C1 segment of cervical spinal cord (tissue), 14 donors: ENCODE measurements at regions not wholly inside any gene's neighbourhood (a gene's known extent, or its start where the extent isn't known, plus 50 kb on each side); places are given as distances from the start of the nearest gene placed in this dataset.

Experiments used
- DNase-seq, 14 donors: peaks; one replicate each; lab custom pipeline; 2025; lab: John Stamatoyannopoulos, UW

GRCh38 chr2:12057436-12058166, 311.2 kb downstream of the LPIN1 start:
- peak in 1 of 14 donors; percentile 46 for DNase-seq

DNA sequence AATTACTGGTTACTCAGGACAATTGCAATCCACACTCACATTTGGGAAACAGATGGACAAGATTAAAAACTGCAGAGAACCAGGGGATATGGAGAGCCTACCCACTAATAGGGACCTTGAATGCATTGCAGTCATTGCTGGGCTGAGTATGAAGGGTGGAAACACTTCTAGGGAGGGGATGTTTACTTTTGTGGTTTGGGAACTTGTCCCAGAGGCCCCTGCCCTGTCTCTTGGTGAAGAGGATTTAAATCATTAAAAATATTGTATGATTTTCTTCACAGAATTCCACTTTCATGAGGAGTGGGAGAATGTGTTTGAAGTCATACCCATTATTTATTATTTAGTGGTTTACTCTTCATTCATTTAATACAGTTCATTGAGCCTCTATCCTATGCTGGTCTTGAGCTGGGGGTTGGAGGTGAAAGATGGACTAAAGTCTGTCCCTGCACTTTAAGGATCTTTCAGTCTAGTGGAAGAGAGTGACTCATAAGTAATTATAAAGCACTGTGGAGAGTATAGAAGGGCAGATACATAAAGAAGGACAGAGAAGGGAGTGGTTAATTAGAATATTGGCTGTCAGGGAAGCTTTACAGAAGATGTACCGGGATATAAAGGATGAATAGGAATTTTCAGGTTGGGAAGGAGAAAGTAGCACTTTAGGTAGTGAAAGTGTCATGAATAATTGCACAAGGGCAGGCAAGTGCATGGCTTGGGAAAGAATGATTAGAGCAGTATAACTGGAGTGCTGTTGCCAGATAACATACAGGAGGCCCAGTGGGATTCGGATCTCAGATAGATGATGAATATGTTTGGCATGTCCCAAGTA, 313.4 kb downstream of the LPIN1 start:
- no peak for DNase-seq

DNA sequence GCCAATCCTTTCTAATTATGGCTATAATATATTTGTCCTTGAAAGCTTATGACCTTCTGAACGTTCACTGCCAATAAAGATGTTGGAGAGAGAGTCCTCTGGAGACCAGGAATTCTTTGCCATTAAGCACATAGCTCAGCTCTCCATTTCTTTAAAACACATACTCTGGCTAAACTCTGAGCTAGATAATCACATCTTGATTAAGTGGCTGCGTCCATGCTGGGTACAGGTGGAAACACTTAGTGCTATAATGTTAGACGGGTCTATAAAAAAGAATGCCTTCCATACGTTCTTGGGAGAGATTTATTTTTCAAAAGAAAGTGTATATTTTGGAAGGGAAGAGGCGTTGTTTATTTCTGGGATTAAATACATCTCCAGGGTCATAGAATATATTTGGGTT, 314.5 kb downstream of the LPIN1 start:
- DNase-seq, result no peak

- DNase-seq, result no peak
These were observed 315.0 kb downstream of the LPIN1 start for GRCh38 chr2:12061286-12062052.

DNA sequence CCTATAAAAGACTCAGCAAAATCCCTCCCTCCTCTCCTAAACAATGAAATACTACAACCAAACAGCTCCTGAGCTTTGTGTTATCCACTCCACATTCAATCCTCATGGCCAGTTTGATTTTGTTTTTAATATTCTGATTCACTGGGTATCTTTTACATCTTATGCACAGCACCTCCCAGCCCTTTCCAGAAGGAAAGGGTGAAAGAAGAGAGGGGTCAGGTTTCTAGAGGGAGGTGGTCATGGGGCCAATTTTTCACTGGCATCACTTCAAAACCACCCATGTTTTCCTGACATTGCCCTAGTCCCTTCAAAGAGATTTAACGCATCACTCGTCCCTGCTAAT, 315.6 kb downstream of the LPIN1 start:
- DNase-seq, result no peak

GRCh38 chr2:12063210-12063609, 316.8 kb downstream of the LPIN1 start:
- no peak for DNase-seq

GRCh38 chr2:12064153-12064552, 317.7 kb downstream of the LPIN1 start:
- DNase-seq, result no peak

- DNase-seq, result no peak
These were observed 319.7 kb downstream of the LPIN1 start for GRCh38 chr2:12066116-12066515.

DNA sequence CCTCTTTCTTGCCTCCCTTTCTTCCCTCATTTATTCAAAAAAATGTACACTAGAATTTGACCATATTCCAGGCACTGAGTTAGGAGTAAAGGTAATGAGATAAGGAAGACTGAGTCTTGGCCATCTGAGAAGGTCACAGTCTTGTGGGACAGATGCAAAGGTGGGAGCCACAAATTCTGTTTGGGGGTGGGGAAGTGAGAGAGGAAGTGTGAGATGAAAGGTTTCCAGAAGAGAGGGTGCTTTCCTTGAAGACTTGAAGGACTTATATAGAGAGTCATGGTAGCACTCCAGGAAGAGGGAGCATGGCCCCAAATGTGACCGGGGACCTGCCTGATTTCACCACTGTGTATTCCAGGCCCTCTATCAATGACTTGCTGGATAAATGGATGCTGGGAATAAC, 320.6 kb downstream of the LPIN1 start:
- no peak for DNase-seq

GRCh38 chr2:12068796-12069538, 322.5 kb downstream of the LPIN1 start:
- DNase-seq, result no peak

- DNase-seq, result no peak
These were observed 323.7 kb downstream of the LPIN1 start for GRCh38 chr2:12070153-12070552.

DNA sequence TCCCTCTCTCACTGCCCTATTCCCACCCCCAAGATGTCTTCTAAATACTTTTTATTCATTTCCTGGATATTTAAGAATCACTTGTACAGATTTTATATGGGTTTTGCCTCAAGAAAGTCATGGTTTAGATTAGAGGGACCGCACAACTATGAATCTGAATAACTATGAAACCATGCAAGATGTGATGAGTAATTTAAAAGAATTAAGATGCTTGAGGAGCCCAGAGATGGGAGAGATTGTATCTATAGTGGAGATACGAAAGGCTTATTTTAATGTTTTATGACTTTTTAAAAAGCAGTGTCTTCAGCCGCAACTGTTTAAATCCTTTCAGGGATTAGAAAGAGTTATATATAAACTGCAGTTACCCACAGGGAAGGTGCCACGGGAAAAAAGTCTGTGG, 324.1 kb downstream of the LPIN1 start:
- no peak for DNase-seq

DNA sequence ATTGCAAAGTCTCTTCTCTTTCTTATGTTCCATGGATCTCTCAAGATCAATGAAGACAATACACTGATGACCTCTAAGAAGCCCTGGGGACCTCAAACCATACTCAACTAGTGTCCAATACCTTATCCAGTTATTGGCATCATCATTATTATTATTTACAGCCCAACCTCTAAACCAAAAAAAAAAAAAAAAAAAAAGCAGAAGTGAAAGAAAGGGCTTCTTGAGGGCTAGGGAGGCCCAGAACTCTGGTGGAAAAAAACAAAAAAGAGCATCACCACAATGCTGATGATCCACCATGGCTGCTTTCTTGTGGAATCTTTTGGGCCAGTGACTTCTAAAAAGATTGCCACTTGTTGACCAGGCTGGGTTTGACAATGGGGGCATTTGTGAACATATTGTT, 324.9 kb downstream of the LPIN1 start:
- DNase-seq, result no peak

GRCh38 chr2:12073217-12073852, 326.9 kb downstream of the LPIN1 start:
- no peak for DNase-seq

DNA sequence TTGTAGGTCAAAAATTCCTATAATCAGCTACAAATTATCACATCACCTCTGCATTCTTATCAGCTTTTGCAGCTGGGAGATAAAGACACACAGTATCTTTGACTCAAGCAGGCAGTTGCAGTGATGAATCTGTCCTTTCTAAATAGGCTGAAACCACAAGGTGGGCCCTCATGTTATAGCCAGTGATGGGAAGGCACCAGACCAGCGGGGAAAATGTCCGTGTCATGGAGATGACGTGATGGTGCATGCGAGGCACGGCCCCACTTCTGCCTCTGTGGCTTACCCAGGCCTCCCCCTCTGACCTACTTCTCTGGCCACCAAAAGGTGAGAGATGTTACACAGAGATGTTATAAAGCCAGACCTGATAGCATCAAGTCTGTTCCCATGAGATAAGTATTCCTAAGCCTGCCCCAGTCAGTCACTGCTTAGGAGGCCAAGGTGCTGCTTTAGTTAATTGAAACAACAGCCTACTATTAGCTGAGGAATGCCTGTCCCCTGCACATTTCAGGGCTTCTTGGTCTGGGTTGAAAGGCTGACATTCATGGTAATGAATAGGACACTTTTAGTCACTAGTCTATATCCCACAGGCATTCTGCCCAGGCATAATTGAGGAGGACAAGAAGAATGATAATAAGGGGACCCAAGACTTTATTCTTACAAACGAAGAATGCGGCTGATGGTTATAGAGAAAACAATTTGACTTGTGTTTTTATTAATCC, 327.9 kb downstream of the LPIN1 start:
- peak in 1 of 14 donors; percentile 16 for DNase-seq

DNA sequence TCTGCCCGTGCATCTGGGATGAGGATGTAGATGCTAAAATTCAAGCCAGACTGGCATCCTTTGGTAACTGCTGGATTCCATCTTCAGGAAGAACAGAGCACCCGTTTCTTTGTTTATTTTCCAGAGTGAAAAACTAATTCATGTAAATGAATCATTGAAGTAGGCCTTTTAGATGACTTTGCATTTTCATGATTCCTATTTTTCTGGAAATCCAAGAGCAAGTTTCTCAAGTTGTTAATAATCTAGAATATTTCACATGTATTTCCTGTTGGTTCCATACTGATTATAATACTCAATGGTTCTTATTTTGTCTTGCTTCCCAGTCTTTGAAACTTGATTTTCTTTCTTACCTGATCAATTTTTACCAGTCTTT, 328.4 kb downstream of the LPIN1 start:
- DNase-seq, result no peak

- DNase-seq, result no peak
These were observed 329.2 kb downstream of the LPIN1 start for GRCh38 chr2:12075603-12076002.

DNA sequence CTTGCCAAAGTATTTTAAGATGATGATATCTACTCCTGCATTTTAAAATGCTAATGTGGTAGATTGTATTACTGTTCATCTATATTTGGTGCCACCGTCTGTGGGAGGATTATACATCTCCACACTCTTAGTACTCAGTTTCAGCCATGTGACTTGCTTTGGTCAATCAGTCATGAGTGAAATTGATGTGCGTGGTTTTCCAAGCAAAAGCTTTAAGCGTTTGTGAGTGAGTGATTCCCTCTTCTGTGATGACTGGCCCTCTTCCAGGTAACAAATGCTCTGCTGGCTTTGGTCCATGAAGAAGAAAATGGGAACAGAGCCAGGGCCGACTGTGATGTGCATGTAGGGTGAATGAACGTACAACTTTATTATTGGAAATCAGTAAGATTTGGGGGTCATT, 330.4 kb downstream of the LPIN1 start:
- no peak for DNase-seq

- DNase-seq, result no peak
These were observed 333.9 kb downstream of the LPIN1 start for GRCh38 chr2:12080360-12080759.

- DNase-seq, result no peak
These were observed 335.2 kb downstream of the LPIN1 start for GRCh38 chr2:12081481-12082210.
